ENCODE measurements at regions not wholly inside any gene's neighbourhood (a gene's known extent, or its start where the extent isn't known, plus 50 kb on each side); places are given as distances from the start of the nearest gene placed in this dataset.
A peak's percentile ranks its signal among the peaks of the same experiment; 100 is the strongest.

DNA sequence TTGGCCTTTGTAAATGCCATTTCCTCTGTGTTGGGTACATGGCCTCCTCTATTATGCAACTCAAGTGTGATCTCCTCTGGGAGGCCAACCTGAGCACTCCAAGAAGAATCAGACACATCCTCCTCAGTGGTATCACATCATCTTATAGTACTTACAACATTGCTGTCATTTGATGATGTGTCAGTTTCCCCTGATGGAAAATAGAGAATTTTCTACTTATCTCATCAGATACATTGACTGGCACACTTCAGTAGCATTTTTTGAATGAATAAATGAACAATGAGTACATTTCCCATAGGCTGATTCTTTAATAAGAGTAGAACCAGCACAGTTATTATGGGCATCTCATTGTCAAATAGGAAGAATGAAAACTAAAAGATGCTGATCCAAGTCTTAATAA lies 86.6 kb upstream of the NXPH2 start:
- TF ChIP-seq, protein P1, sequence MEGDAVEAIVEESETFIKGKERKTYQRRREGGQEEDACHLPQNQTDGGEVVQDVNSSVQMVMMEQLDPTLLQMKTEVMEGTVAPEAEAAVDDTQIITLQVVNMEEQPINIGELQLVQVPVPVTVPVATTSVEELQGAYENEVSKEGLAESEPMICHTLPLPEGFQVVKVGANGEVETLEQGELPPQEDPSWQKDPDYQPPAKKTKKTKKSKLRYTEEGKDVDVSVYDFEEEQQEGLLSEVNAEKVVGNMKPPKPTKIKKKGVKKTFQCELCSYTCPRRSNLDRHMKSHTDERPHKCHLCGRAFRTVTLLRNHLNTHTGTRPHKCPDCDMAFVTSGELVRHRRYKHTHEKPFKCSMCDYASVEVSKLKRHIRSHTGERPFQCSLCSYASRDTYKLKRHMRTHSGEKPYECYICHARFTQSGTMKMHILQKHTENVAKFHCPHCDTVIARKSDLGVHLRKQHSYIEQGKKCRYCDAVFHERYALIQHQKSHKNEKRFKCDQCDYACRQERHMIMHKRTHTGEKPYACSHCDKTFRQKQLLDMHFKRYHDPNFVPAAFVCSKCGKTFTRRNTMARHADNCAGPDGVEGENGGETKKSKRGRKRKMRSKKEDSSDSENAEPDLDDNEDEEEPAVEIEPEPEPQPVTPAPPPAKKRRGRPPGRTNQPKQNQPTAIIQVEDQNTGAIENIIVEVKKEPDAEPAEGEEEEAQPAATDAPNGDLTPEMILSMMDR (IDR thresholded peaks at IDR 0.05), result no peak
- TF ChIP-seq ZFX (IDR thresholded peaks at IDR 0.05; ENCODE audit: borderline replicate concordance), result no peak
- no peak overlapping the region for H3K27ac ChIP-seq

DNA sequence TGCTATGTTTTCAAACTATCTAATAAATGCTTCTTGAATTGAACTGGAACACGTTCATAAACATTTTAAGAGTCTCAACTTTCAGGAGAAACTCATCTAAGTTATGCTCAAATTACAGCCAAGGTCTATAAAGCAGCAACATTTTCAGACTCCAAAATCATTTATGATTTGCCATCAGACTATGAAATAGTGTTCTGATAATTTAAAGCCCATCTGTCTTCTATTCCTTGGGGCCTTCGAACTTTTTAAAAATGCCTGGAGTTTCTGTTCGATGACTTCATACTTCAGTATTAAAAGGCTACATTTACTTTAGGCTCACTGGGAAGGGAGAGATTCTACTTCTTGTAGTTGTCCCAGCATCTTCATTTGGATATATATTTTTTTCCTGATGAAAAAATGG lies 73.6 kb upstream of the NXPH2 start:
- TF ChIP-seq, protein P1 (IDR thresholded peaks at IDR 0.05), result no peak
- no peak for TF ChIP-seq ZFX (IDR thresholded peaks at IDR 0.05; ENCODE audit: borderline replicate concordance)
- no peak overlapping the region for H3K27ac ChIP-seq

DNA sequence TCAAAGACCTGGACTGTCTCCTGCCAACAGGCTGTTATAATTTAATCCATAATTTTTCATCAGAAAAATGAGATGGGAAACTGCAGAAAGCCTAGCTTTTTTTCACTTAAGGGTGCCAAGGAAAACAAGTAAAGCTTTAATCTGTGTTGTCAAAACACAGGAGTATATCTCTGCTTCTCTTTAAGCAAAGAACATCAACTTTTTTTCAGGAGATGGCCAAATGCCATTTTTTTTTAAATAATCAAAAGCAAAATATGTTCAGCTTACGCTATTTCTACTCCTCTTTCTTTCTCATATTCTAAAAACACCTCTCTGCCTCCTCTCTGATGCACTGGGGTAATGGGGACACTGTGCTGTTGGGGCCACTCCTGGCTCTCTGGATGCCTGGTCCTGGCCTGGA lies 73.1 kb upstream of the NXPH2 start:
- no peak for TF ChIP-seq ZFX (IDR thresholded peaks at IDR 0.05; ENCODE audit: borderline replicate concordance)
- TF ChIP-seq, protein P1 (IDR thresholded peaks at IDR 0.05), result no peak
- H3K27ac ChIP-seq, result no peak overlapping the region

DNA sequence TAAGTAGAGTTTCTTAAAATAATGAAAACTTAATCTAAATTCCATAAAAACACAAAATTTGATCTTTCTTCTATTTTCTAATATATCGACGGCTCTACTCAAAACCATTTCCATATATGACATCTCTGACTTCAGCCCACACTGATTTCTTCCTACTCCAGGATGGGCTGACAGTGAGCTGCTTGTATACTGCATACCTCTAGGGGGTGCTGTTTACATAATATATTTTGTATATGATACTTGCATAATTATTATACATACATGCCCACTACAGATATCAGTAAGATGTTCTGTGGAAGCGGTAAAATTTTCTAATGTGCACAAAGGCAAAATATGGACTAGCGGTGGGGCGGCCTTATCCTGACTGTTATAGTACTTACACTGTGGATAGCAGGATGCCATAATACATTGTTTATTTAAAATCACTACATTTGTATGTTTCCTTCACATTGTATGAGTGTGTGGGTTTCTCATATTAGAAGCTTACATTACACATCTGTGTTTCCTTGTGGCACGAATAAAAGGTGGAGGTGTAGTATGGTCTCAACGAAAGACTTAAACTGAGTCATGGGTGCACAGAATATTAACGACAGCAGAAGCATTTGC lies 66.1 kb upstream of the NXPH2 start:
- no peak overlapping the region for H3K27ac ChIP-seq
- TF ChIP-seq ZFX (IDR thresholded peaks at IDR 0.05; ENCODE audit: borderline replicate concordance), result no peak
- TF ChIP-seq, protein P1 (IDR thresholded peaks at IDR 0.05), result peak; percentile 52

DNA sequence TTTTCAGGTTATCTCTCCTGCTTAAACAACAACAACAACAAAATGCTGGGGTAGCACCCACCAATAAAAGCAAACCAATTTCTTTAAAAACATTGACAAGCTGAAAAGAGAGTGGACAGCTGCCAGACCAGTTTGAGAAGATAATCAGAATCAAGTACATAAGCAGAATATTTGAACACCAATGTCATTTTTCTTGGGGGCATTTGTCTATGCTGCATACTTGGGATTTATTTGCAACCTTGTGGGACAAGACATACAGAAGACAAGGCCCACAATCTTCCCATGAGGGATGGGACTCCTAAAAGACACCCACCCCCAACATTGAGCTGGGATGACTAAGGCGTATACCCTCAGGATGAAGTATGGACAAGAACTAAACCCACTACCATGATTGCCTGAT lies 62.2 kb upstream of the NXPH2 start:
- TF ChIP-seq, protein P1 (IDR thresholded peaks at IDR 0.05), result no peak
- no peak for TF ChIP-seq ZFX (IDR thresholded peaks at IDR 0.05; ENCODE audit: borderline replicate concordance)
- H3K27ac ChIP-seq, result no peak overlapping the region

DNA sequence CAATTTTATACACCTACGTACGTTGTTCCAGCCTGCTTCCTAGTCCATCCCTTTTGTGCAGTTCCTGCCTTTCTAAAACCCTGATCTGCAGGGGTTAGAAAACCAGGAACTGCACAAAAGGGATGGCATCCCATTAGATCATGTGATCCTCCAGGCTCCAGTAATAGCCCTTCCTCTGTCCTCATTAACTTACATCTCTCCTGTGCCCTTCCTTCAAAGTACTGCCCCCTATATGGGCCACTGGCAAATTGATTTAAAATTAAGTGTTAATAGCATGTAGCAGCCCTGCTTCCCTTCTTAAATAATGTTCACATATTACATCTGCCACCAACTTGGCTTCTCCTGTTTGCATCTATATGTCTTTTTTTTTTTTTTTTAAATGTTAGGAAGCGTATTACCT lies 61.3 kb upstream of the NXPH2 start:
- no peak for TF ChIP-seq ZFX (IDR thresholded peaks at IDR 0.05; ENCODE audit: borderline replicate concordance)
- TF ChIP-seq, protein P1 (IDR thresholded peaks at IDR 0.05), result no peak
- no peak overlapping the region for H3K27ac ChIP-seq

DNA sequence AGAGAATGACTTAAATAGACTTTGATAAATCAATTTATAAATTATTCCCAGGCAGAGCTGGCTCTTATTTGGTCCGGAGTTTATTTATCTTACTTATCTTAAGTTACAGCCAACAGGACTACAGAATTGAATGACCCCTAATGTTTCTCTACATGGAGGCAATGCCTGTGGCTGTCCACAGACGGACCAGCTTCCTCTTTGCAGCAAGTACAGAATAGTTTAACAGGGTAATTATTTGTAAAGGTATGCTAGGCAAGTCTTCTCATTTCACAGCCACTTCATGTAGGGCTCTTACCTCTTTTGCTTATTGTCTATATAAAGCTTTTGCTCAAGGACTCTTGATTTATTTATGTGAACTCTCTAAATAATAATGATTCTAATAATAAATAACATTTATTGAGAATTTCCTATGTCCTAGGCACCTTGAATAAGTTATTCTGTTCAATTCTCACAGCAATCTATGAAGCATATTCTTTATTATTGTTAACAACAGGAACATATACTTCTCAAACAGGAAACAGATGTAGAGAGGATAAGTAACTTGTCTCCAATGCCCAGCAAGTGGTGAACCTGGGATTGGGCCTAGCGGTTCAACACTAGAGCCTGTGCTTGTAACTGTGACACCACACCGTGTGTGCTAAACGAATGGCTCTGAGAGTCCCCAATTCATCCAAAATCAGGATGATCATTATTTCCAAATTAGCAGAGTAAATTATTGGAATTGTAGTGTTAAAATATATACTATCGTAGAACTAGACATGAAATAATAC lies 58.8 kb upstream of the NXPH2 start:
- TF ChIP-seq, protein P1 (IDR thresholded peaks at IDR 0.05), result no peak
- TF ChIP-seq ZFX (IDR thresholded peaks at IDR 0.05; ENCODE audit: borderline replicate concordance), result no peak
- H3K27ac ChIP-seq, result no peak overlapping the region

Data from 22Rv1 (cell line).